Adrenal gland (tissue), 5 donors: ENCODE measurements at regions not wholly inside any gene's neighbourhood (a gene's known extent, or its start where the extent isn't known, plus 50 kb on each side); places are given as distances from the start of the nearest gene placed in this dataset.
"Not testable (repeated sequence)": the region's sequence is repeated elsewhere in the genome, so short reads cannot be mapped to it uniquely, and the experiment has no call there.

Experiments used
- CTCF ChIP-seq, 6 experiments: fragments of 450-650 bp in 4 of 6; fragments of 200-600 bp in 2 of 6; sonication (generic) in 1 of 6; IDR thresholded peaks; 1 replicate in 5 of 6; 2 replicates in 1 of 6; pipeline versions ENCODE4 v1.5.1 to v1.8.0; 2016 to 2021; ENCODE audit warnings: antibody characterized with exemption in 6 of 6, mild to moderate bottlenecking in 2 of 6, moderate library complexity in 1 of 6
- POLR2A ChIP-seq, 2 donors: fragments of 450-650 bp; IDR thresholded peaks; one replicate each; pipeline ENCODE4 v1.6.1; 2017; ENCODE audit warnings: antibody characterized with exemption in 2 of 2, mild to moderate bottlenecking in 2 of 2, moderate library complexity in 1 of 2
- donor health status: DM: no; HTN: no; CAD: no.

- not testable (repeated sequence) for TF ChIP-seq CTCF, POLR2A (IDR thresholded peaks at IDR 0.05)
Observed at GRCh38 chr11:98538358-98538757, 482.4 kb upstream of the CNTN5 start.
